ENCODE measurements at regions not wholly inside any gene's neighbourhood (a gene's known extent, or its start where the extent isn't known, plus 50 kb on each side); places are given as distances from the start of the nearest gene placed in this dataset.
"Not testable (repeated sequence)": the region's sequence is repeated elsewhere in the genome, so short reads cannot be mapped to it uniquely, and the experiment has no call there.

DNA sequence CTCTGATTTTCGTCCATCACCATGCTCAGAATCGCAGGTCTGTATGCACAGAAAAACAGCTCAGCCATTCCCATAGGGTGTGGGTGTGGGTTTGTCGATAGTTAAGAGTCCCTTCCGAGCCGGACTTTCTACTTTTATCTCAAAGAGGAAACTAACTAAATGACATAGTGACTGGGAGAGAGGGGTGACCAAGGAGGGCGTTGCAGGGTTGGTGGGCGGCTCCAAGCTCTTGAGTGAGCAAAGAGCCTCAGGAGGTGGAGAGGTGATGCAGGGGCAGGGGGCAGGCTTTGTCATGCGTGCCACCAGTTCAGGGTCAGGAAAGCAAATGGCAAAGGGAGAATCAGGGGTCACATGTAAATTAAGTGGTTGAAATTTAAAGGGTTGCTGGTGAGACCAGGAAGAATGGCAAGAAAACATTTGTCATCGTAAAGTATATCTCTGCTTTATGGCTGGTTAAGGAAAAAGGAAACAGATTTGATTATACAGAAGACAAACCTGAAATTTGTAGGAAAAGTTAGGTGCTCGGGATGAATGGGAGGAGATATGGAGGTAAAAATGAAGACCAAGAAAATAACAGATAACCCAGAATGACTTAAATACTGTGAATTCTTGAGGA, 249.0 kb downstream of the SETD4 start:
- no peak for DNase-seq (ENCODE audit: low read depth in 2 of 3, low spot score in 1 of 3)

DNA sequence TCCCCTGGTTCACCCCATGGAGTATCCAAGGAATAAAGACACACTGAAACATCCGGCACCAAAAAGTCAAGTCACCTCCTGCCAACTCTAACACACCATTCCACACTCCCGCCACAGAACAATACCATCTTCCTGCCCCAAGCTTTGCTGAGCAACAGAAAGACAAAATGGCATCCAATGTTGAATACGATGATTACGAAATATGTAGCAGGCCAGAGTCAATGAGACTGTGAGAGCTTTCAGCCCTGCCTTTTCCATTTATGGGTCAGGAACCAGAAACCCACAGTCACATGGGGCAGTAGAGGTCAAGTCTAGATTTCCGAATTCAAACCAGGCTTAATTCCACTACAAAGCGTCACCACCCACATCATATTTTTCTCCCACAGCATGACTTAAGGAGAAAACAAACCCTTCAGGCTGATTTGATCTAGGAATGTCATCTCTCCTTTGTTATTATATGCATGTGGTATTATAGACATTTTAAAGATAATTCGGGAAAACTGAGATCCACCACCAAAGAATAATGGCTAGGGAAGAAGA, 249.8 kb downstream of the SETD4 start:
- no peak for DNase-seq (ENCODE audit: low read depth in 2 of 3, low spot score in 1 of 3)

DNA sequence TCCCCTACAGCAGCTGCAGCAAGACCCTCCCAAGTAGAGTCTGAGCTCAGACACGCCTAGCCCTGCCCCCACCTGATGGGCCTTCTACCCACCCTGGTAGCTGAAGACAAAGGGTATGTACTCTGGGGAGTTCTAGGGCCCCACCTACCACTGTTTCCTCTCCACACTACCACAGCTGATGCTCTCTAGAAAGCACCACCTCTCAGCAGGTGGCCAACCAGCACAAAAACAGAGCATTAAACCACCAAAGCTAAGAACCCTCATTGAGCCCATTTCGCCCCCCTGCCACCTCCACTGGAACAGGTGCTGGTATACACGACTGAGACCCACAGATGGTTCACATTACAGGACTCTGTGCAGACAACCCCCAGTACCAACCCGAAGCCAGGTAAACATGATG, 258.9 kb downstream of the SETD4 start:
- no peak for DNase-seq (ENCODE audit: low read depth in 2 of 3, low spot score in 1 of 3)

DNA sequence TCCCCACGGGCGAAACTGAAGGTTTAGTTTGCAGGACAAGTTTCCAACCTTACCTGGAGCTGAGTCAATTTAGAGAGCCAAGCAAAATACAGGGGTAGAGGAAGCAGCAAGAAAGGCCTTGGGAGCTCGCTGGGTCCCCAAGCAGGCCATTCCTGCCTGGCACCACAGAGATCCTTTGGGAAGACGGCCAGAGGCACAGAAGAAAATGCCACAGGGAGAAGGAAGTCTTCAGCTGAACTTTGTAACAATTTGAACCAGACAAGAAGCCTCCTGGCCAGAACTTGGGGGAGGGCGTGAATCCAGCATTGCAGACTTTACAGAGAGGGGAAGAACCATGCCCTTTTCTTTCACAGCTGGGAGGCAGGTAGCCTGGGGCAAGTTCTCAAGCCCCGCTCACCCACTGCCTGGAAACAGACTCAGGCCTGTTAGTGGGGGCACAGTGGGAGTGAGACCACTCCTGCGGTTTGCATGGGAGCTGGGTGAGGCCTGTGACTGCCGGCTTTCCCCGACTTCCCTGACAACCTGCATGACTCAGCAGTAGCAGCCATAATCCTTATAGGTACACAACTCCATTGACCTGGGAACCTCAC, 259.4 kb downstream of the SETD4 start:
- DNase-seq (ENCODE audit: low read depth in 2 of 3, low spot score in 1 of 3), result not testable (repeated sequence)

DNA sequence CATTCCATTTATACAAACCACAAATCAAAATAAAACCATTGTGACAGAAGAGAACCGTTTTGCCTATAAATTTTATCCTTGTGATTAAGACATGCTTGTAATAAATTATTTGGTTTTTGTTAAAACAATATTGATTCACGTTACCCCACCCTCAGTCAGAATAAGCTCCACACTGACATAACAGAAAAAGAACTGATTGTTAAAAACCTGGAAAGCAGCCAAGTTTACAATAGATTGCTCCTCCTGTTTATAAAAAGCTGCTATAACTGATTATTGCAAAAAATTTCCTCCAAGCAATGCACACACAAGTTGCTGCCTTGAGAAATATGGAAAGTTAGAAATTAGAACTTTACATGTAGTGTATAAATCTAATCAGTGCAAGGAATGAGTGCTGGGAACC, 263.5 kb downstream of the SETD4 start:
- DNase-seq (ENCODE audit: low read depth in 2 of 3, low spot score in 1 of 3), result no peak

DNA sequence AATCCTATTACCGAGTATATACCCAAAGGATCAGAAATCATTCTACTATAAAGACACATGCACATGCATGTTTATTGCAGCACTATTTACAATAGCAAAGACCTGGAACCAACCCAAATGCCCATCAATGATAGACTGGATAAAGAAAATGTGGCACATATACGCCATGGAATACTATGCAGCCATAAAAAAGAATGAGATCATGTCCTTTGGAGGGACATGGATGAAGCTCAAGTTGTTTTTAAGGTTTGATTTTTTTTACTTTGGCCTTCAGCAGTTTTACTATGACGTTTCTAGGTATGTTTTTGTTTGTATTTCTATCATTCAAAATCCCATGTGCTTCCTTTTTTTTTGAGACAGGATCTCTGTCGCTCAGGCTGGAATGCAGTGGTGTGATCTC, 265.8 kb downstream of the SETD4 start:
- not testable (repeated sequence) for DNase-seq (ENCODE audit: low read depth in 2 of 3, low spot score in 1 of 3)

DNA sequence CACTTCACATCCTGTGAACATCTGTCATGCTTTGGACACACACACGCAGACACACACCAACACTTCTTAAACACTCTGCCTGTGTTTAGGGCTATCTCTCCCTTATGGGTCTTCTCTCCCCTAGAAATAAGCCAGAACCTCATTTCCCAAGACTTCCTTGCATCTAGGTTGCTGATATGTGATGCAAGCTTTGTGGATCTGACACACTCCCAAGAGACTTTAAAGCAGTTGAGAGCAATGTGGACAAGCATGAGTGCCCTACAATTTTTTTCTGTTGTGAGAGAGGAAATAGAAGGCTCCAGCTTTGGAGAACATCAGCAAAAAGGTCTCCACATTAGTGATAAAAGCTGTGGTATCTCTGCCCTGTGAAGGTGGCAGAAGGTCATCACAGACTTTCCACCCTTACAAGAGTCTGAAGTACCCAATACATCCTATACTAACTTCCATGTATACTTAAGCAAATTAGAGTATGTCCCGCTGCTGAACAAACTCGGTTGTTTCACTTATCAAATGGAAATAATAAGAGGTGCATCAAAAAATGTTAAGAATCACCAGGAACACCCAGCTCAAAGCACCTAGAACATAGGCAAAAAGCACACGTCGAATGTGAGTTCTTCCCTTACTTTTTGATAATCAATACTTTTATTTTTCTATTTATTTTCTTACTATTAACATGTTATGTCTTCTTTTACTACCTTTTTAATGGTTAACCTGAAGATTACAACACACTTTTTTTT, 267.6 kb downstream of the SETD4 start:
- DNase-seq (ENCODE audit: low read depth in 2 of 3, low spot score in 1 of 3), result no peak

DNA sequence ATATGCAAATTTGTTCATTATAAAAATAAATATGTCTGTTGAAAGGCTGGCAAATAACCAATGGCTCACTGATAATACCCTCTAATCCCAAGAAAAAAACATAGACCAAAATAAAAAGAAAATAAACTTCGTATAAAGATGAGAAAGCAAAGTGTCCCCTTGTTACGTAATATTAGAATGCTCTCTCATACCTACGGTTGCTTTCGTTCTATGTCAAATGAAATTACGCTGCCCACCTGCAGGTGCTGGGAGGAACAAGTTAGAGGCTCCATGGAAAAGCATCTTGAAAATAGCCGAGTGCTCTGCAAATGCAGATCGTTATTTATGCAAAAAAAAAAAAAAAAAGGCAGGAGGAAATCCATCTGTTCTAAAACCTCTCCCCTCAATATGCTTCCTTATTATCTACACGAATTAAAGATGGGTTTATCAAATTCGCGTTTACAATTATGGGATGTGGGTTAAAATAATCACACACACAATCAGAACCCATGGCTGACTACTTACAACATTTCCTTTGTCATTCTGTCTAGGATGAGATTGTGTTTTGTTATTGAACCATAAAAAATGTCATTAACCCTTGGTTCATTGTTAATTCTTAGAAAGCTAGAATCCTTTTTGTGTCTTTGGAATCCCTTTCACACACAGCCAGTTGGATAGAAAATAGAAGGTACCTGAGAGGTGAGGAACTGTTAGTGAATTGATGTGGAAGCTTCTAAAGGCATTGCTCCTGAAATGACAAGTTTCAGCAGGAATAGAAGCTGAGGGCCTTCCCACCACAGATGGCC, 268.6 kb downstream of the SETD4 start:
- DNase-seq (ENCODE audit: low read depth in 2 of 3, low spot score in 1 of 3), result no peak

DNA sequence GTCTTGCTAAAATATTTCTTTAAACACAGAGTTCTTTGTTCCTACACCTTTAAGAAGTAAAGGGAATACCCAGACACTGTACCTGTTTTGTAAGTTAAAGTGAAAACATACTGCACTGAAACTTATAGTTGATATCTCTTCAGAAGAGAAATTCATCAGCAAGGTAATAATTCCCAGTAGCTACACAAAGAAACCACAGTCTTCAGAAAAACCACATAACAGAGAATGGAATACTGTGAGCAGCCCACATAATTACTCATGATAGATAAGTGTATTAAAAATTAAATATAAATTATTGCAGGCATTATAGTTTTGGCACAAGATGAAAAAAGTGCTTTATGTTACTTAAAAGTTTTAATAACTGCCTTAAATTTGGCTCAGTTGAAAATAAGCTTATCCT, 276.6 kb downstream of the SETD4 start:
- DNase-seq (ENCODE audit: low read depth in 2 of 3, low spot score in 1 of 3), result no peak

DNA sequence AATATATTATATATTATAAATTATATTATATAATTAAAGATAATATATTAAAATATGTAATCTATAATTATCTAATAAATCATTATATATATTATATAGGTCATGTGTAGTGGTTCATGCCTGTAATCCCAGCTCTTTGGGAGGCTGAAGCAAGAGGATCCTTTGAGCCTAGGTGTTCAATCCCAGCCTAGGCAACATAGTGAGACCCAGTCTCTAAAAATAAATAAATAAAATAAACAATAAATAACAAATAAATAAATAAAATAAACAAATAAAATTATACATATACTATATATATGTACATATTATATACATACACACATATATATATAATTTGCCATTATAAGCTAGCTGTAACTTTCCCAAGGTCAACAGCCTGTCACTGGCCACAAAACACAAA, 277.7 kb downstream of the SETD4 start:
- DNase-seq (ENCODE audit: low read depth in 2 of 3, low spot score in 1 of 3), result no peak

DNA sequence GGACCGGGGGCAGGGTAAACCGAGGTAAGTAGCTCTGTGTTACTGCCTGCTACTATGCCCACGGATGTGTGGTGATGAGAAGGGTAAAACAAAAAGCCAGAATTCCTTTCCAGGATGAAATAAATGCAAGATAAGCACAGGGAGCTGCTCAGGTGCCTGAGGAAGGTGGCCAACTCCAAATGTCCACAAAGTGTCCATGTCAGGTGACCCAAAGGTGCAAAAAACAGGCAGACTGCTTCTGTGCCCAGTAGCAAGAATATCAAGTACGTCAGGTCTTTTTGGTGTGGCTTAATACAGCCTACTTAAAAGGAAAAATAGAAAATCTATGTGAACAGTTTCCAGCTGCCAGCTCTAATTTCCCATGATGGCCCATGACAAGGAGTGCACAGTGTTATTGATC, 279.3 kb downstream of the SETD4 start:
- DNase-seq (ENCODE audit: low read depth in 2 of 3, low spot score in 1 of 3), result no peak

DNA sequence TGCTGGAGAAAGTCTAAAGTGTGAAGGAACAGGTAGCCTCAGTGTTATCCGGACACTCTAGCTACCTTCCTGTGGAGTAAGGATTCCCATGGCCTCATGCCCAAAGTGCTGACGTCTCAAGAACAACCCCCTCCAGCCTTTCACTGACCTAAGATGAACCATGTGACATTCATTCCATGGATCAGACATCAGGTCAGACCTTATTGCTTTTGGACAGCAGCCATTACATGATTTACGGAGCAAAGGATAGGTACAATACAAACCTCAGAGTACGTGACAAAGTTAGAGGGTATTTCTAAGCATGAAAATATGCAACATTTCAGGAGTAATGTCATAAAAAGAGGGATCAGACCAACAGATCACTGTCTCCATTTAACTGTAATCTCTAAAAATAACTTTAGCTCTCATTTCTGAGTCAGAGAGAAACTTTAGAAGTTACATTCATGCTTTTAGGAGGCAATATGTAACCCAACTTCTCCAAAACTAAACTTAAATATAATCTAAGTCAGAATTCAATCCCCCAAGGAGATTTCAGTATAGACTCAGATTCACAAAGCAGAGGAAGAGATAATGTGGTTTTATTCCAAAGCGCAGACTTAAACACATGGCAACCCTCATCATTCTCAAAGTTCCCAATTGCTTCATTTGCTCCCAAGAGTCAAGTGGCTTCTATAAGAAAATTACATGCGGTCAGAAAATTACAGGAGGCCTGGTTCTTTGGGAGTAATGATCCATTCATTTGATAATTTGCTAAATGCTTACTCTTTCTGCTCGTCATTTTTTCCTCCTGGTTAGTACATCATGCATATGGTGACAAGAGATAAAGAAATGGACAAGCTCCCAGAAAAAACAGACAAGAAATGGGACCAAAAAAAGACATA, 280.4 kb downstream of the SETD4 start:
- no peak for DNase-seq (ENCODE audit: low read depth in 2 of 3, low spot score in 1 of 3)

DNA sequence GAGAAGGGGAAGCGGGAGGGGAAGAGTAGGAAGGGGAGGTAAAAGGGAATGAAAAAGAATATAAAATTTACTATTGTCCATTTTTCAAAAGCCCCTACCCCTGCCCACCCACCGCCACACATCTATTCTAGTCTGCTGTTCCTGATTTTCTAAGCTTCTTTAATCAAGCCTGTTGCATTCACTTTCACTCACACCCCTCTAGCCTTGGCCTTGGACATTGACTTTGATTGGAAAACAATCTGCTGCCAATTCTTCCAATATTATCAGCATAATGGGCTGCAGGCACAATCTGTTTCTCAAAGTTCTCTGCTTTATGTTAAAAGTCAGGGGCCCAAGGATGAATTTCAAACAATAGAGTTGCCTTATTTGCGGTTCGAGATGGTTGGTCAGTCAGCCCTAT, 281.2 kb downstream of the SETD4 start:
- DNase-seq (ENCODE audit: low read depth in 2 of 3, low spot score in 1 of 3), result no peak

DNA sequence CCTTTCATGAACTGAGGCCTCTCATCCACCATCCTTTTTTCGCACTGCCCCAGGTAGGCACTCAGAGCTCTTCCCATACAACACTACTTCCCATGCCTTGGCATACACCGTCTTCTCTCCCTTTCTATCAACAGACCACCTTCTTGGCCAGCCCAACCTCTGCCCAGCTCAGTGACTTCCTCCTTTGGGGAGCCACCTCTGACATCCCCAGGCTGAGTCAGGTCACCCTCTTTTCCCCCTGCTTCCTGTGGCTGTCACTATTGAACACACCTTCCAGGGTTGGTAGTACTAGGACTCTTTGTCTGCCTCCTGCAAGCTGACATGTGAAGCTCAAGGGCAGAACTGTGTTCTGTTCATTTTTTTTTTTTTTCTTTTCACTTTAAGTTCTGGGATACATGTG, 283.2 kb downstream of the SETD4 start:
- DNase-seq (ENCODE audit: low read depth in 2 of 3, low spot score in 1 of 3), result no peak

DNA sequence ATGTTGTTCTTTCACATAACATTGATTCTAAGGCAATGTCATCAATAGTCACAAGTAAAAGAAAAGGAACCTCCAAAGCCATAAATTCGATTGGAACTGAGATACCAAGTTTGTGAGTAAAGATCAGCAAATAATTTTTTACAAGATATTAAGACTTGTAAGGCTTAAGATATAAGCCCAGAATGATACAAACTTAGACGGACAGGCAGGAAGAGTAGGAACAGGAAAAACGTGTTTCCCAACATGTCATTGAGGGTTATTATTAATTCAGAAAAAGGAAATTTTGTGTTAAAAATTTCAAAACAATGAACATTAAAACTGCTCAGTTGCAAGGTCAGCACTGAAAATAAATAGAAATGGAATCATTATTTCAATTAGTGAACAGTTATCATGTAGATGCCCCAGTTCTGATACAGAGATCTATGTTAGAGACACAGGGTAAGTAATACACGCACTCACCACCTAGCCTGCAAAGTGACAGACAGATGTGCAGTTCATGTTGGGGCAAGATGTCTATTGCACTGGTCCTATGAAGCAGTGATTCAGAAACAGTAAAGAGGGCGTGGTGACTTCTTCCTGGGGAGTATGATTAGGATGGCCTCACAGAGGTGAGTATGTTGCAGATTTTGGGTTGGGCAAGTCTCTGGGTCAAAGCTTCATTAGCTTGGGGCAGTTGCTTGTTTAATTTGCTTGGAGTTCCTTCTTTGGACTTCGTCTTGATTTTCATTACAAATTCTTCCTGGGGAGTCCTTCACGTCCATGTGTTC, 284.4 kb downstream of the SETD4 start:
- no peak for DNase-seq (ENCODE audit: low read depth in 2 of 3, low spot score in 1 of 3)

DNA sequence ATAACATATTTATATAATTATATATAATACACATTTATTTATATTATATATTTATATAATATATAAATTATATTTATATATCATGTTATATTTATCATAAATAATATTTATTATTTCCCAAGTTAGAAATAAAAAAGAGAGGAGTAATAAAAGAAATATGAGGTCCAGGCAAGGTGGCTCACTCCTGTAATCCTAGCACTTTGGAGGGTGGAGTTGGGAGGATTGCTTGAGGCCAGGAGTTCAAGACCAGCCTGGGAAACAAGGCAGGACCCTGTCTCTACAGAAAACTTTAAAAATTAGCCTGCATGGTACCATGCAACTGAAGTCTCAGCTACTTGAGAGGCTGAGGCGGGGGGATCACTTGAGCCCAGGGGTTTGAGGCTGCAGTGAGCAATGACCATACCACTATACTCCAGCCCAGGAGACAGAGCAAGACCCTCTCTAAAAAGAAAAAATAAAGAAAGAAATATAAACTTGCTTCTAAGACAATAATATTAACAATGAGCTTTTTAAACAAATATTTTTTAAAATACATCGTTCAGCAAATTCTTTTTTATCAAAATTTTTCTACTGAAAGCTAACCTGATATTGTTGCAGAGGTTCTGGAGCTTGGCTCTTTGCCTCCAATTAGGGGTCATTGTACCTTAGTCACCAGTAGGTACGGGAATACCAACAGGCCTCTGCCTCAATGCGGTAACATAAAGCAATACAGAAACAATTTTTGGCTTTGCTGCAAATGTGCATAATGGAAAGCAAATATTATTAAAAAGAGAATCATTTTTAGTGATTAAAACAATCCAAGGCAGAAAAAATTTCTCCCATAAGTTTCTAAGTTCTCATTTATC, 290.0 kb downstream of the SETD4 start:
- no peak for DNase-seq (ENCODE audit: low read depth in 2 of 3, low spot score in 1 of 3)

DNA sequence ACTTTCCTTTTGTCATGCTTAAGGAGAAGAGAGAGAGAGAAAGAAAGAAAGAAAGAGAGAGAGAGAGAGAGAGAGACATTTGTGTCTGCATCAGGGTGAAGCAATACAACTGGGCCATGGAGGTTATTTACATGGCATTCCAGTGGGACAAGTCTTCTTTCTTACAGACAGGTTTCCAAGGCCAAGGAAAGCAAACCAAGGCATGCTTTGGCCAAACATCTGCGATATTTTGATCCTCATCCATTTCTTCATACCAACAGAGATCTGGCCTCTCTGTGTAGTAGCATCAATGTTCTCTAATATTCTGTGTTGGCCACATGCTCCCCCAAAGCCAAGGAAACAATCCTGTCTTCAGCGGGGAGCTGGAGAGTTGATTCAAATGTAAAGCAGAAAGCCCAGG, 292.1 kb downstream of the SETD4 start:
- no peak for DNase-seq (ENCODE audit: low read depth in 2 of 3, low spot score in 1 of 3)

DNA sequence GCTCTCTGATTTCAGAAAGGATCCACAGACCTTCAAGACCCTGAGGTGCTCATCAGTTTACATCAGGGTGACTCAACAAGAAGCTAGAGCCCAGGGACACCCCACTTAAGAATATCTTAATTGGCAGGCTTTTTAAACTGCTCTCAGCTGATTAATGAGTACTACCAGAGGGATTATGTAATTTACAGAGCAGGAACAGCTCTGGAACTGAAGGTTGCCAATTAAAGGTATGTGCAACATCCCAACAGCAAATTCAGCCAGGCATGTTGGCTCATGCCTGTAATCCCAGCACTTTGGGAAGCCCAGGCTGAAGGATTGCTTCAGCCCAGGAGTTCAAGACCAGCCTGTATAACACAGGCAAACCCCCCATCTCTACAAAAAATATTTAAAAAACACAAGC, 295.7 kb downstream of the SETD4 start:
- no peak for DNase-seq (ENCODE audit: low read depth in 2 of 3, low spot score in 1 of 3)

DNA sequence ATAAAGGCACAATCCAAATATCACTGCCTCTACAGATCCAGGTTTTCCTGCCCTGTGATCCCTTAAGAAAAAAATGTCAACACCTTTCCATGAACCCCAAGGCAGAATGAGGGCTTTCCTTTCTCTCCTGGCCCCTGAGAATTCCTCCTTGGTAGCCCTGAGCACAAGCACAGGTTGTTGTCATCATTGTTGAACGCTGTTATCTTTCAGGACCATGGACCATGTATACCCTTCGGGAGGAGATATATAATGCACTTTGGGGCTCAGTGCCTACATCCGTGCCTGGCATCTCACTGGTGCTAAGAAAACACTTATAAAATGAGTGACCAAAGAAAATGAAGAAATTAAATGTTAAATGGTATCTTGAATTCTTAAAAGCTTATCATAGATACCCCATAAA, 296.2 kb downstream of the SETD4 start:
- DNase-seq (ENCODE audit: low read depth in 2 of 3, low spot score in 1 of 3), result no peak
